ENCODE measurements at regions not wholly inside any gene's neighbourhood (a gene's known extent, or its start where the extent isn't known, plus 50 kb on each side); places are given as distances from the start of the nearest gene placed in this dataset.
A peak's percentile ranks its signal among the peaks of the same experiment; 100 is the strongest.

GRCh38 chr5:10859393-10860195 is 98.6 kb upstream of the DAP start:
- DNase-seq (no peak), ATAC-seq (no peak)
- intact Hi-C loops (cut with DNase I), result loop anchor here in 8 of 10 donors (5.0 to 10.0 kb wide), 6 partner anchors 155 to 405 kb away; no protein-coding TSS in a partner anchor
- no peak overlapping the region for H3K4me3 ChIP-seq
- H3K9me3 ChIP-seq, result no peaks in the 10 kb centered on the region
- no peaks in the 10 kb centered on the region for H3K36me3 ChIP-seq
- peaks cover 0 to 19% (median 0%) of the 10 kb centered on the region in 9 donors for H3K4me1 ChIP-seq
- no peak for TF ChIP-seq CTCF (IDR thresholded peaks at IDR 0.05)
- WGBS, 2 donors, result 89 to 90% methylated on average over 15 of the region's 15 CpGs
- H3K27me3 ChIP-seq, result peaks cover 0 to 16% (median 9%) of the 10 kb centered on the region in 7 donors
- no peak overlapping the region for H3K27ac ChIP-seq

- ATAC-seq (no peak), DNase-seq (no peak)
- intact Hi-C loops (cut with DNase I), result loop anchor here in 6 of 10 donors (10.0 kb wide), 3 partner anchors 154 to 326 kb away; no protein-coding TSS in a partner anchor
- no peaks in the 10 kb centered on the region for H3K9me3 ChIP-seq
- peaks cover 0 to 25% (median 0%) of the 10 kb centered on the region in 9 donors for H3K4me1 ChIP-seq
- no peak for TF ChIP-seq CTCF (IDR thresholded peaks at IDR 0.05)
- 81 to 87% methylated on average over 9 of the region's 9 CpGs for WGBS, 2 donors
- no peaks in the 10 kb centered on the region for H3K36me3 ChIP-seq
- H3K4me3 ChIP-seq, result no peak overlapping the region
- no peak overlapping the region for H3K27ac ChIP-seq
- peaks cover 0 to 16% (median 9%) of the 10 kb centered on the region in 7 donors for H3K27me3 ChIP-seq
Observed at GRCh38 chr5:10858945-10859344, 97.9 kb upstream of the DAP start.

- DNase-seq (no peak), ATAC-seq (no peak)
- no peak overlapping the region for H3K27ac ChIP-seq
- no peak for TF ChIP-seq CTCF (IDR thresholded peaks at IDR 0.05)
- no peak overlapping the region for H3K4me3 ChIP-seq
- H3K27me3 ChIP-seq, result peaks cover 0 to 16% (median 9%) of the 10 kb centered on the region in 7 donors
- intact Hi-C loops (cut with DNase I), result loop anchor here in 6 of 10 donors (10.0 kb wide), 3 partner anchors 154 to 326 kb away; no protein-coding TSS in a partner anchor
- H3K9me3 ChIP-seq, result no peaks in the 10 kb centered on the region
- 75 to 83% methylated on average over 5 of the region's 5 CpGs for WGBS, 2 donors
- H3K4me1 ChIP-seq, result peaks cover 0 to 27% (median 0%) of the 10 kb centered on the region in 9 donors
- H3K36me3 ChIP-seq, result no peaks in the 10 kb centered on the region
Observed at GRCh38 chr5:10858307-10858706, 97.3 kb upstream of the DAP start.

GRCh38 chr5:10857338-10857733 is 96.3 kb upstream of the DAP start:
- no peaks in the 10 kb centered on the region for H3K9me3 ChIP-seq
- H3K27me3 ChIP-seq, result peaks cover 0 to 16% (median 9%) of the 10 kb centered on the region in 7 donors
- peak overlapping the region in 4 of 10 donors; percentile 7 to 30 (median 23) for H3K4me3 ChIP-seq
- H3K4me1 ChIP-seq, result peaks cover 0 to 36% (median 0%) of the 10 kb centered on the region in 9 donors
- DNase-seq (no peak), ATAC-seq (peak in 1 of 8 donors; percentile 27)
- intact Hi-C loops (cut with DNase I), result loop anchor here in 6 of 10 donors (10.0 kb wide), 3 partner anchors 153 to 327 kb away; no protein-coding TSS in a partner anchor
- no peak for TF ChIP-seq CTCF (IDR thresholded peaks at IDR 0.05)
- WGBS, 2 donors, result 21 to 29% methylated on average over 11 of the region's 11 CpGs
- H3K27ac ChIP-seq, result no peak overlapping the region
- no peaks in the 10 kb centered on the region for H3K36me3 ChIP-seq

Data from heart right ventricle (tissue), 16 donors.